GM18873 (cell line): ENCODE measurements at regions not wholly inside any gene's neighbourhood (a gene's known extent, or its start where the extent isn't known, plus 50 kb on each side); places are given as distances from the start of the nearest gene placed in this dataset.

ENCODE experiments used
- ATAC-seq: cut with Tn5 transposase; IDR thresholded peaks from one replicate; pipeline ENCODE4 v1.9.1; 2021; ENCODE audit warnings: mild to moderate bottlenecking, moderate library complexity, moderate number of reproducible peaks; ENCODE audit not compliant: unreplicated experiment, low FRiP score

GRCh38 chr10:108250936-108251620 lies 1086.6 kb upstream of the SORCS1 start:
- ATAC-seq: no peak

GRCh38 chr10:108249940-108250339 lies 1085.4 kb upstream of the SORCS1 start:
- ATAC-seq: no peak

DNA sequence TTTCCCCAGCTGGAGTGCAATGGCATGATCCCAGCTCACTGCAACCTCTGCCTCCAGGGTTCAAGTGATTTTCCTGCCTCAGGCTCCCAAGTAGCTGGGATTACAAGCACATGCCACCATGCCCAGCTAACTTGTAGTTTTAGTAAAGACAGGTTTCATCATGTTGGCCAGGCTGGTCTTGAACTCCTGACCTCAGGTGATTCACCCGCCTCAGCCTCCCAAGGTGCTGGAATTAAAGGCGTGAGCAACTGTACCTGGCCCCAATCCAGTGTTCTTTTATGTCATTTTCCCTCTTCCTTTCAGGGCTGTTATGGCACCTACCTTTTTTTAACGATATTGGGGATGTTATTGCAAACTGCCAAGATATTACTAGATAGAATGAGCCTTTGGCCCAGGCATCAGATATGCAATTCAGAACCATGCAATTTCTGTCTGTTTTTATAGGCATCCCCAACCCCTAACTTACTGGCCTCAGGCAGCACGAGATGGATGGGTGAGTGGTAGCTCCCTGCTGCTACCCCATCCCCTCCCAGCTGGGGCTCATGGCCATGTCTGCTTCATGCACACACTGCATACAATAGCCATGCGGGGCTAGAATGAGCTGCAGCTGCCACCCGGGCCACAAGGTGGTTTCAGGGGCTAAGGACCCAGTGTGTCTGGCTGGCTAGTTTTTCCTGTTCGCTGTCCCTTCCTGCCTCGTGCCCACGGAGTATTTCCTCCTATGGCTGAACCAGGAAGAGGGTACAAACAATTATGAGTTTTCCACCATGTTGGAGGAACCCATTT lies 1080.1 kb upstream of the SORCS1 start:
- no peak for ATAC-seq

DNA sequence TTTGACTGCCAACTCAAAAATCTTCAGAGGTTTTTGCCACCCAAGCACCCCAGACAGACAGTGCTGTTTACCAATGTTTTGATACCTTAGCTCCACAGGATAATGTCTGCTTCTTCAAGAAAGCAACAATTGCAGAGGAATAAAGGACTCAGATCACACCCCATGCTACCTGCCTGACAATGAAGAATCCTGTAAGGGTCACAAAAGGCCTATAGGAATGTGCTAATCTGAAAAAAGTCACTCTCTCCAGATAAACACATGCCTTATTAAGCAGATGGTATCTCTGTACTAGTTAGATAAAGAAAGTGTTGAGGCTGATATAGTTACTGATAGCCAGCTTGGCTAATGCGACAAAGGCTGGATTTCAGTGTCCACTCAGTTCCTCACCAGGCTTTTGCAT lies 1076.7 kb upstream of the SORCS1 start:
- no peak for ATAC-seq

GRCh38 chr10:108238261-108238660 lies 1073.8 kb upstream of the SORCS1 start:
- no peak for ATAC-seq

- ATAC-seq: no peak
Observed at GRCh38 chr10:108230478-108231170, 1066.1 kb upstream of the SORCS1 start.

DNA sequence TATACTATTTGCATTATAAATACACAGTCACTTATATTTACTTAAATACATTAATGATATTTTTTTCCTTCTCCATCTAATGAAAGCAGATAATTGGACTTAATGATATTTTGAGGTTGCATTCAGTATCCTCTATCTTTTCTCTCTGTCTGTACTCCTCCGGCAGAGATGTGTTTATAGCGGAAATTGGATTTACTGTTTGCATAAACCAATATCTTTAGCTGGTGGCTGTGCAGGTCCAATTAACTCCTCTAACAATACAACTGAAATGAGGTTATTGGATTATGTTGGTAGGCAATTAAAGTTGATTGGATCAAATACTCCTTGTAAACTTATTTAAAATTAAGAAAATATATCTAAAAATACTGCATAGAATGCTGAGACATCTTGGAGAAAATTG lies 1044.2 kb upstream of the SORCS1 start:
- no peak for ATAC-seq

DNA sequence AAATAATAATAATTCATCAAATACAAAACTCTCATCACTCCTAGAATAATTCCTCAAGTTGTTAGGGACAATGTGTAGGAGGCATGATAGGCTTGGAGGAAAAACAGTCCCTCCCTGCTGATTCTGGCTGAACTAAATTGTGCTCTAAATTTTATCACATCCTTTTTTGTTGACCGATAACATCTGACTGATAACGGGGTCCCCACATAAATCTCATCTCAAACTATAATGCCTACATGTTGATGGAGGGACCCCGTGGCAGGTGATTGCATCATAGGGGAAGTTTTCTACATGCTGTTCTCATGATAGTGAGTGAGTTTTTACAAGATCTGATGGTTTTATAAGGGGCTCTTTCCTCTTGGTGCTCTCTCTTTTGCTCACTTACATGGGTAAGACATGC lies 1043.5 kb upstream of the SORCS1 start:
- ATAC-seq: no peak

GRCh38 chr10:108204528-108205305 lies 1040.2 kb upstream of the SORCS1 start:
- ATAC-seq: no peak

DNA sequence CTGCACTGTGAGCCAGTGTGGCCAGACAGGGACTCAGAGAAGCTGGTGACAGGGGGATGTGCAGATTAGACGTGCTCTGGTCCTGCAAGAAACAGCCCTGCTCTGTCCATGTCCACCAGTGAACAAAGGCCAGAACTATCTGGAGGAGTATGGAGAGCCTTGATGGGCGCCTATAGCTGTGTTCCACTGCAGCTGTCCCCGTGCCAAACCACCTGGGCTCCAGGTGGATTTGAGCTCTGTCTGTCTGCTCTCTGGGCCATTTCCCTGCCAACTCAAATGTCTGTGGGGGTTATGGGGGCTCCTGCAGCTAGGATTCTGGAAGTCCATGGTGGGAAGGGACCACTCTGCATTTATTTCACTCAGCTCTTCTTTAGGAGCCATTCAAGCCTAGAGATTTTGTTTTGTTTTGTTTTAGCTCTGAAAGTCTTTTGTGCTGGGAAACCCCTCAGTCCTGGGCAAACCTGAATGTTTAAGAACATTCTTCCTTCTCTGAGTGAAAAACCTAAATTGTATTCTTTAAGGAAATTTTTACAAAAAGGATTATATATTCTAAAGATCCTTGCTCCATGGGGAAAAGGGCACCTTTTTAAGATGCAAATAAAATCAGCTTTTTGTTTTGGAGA lies 1039.5 kb upstream of the SORCS1 start:
- ATAC-seq: no peak

DNA sequence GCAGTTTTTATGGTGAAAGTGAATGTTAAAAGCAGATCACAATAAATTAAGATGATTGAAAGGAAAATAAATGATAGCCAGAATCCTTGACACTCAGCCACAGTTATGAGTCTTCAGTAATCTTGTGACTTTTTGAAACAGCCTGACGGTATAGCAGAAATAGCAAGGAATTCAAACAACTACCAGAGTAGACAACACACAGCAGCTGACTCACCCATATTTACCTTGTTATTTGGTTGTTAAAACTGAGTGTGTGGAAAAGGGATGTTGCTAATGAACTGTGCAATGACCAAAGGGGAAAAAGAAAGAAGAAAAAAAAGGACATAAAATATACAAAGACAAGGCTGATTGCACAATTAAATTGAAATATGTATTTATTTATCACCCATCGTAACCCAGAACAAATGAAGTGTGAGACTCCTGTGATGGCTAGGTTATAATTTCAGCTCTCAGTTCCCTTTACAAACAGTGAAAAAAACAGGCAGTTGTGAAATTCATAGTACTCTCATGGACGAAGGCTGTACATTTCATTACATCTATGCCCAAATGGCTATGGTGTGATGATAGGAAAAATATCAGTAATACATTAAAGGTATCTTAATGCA lies 1023.0 kb upstream of the SORCS1 start:
- ATAC-seq: no peak

- no peak for ATAC-seq
Observed at GRCh38 chr10:108184114-108184513, 1019.6 kb upstream of the SORCS1 start.

GRCh38 chr10:108180878-108181277 lies 1016.4 kb upstream of the SORCS1 start:
- ATAC-seq: no peak

DNA sequence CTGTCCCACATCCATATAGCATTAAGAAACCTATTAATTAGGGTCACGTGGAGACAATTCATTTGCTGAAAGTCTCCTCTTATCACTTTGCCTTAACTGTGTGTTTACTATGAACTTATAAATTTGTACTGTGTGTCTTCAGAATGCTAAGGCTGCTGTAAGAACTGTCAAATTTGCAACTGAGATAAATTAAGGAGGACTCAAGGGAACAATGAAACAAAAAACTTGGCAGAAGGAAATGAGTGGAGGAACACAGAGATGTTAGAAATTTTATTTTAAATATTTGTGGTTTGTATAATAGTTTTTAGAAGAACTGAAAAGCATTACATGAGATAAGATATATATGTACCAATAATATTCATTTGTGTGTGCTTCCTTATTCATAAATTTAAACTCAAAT lies 1005.3 kb upstream of the SORCS1 start:
- no peak for ATAC-seq

GRCh38 chr10:108167766-108168165 lies 1003.3 kb upstream of the SORCS1 start:
- no peak for ATAC-seq

DNA sequence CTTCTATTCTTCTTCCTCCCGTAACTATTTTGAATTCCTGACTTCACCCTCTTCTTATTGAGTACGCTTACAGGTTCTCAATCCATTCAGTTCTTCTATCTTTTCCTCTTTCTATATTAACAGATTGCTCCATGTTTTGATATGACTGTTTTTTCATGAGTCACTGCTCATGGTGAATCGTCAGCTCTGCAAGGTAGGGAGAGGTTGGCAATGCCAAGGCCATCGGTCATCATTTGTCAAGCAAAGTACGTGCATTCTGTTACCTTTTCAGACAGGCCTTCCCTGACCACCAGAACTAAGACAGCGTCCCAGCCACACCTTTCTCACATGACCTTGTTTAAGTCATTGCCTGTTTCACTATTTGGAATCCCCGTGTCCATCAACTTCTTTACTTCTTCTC lies 1001.9 kb upstream of the SORCS1 start:
- no peak for ATAC-seq

- ATAC-seq: no peak
Observed at GRCh38 chr10:108147346-108147745, 982.8 kb upstream of the SORCS1 start.

- ATAC-seq: no peak
Observed at GRCh38 chr10:108141064-108141463, 976.6 kb upstream of the SORCS1 start.

DNA sequence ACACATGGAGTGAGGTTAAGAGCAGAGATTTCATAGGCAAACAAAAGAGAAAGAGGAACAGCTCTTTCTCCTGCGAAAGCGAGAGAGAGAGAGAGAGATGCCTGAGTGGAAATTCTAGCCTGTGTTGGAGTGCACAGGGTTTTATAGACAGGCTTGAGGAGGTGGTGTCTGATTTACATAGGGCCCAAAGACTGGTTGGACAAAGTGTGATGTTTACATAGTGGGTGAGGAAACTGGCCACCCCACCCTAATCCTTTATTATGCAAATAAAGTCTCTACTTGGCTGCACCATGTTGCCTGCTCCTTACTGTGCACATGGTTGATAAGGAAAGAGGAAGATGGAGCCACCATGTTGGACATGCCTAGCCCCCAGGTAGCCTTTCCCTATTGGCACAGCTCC lies 967.8 kb upstream of the SORCS1 start:
- no peak for ATAC-seq

GRCh38 chr10:108130575-108130974 lies 966.1 kb upstream of the SORCS1 start:
- no peak for ATAC-seq
